ENCODE measurements at regions not wholly inside any gene's neighbourhood (a gene's known extent, or its start where the extent isn't known, plus 50 kb on each side); places are given as distances from the start of the nearest gene placed in this dataset.

- Histone ChIP-seq H3K56ac (ENCODE audit: extremely low read depth, insufficient read depth, low read length) (no peak overlapping the region), H2BK20ac (ENCODE audit: low read depth, low read length) (no peak overlapping the region), H3K14ac (replicated peaks; ENCODE audit: low read depth, low read length) (no peak overlapping the region), H3K23ac (ENCODE audit: low read depth, low read length) (no peak overlapping the region), H3K27me3 (ENCODE audit: control insufficient read depth, insufficient read depth, low read length) (no peaks in the 10 kb centered on the region), H4K20me1 (ENCODE audit: insufficient read depth, low read length) (no peaks in the 10 kb centered on the region), H2BK5ac (ENCODE audit: low read depth, low read length, poor library complexity, severe bottlenecking) (no peak overlapping the region), H2AK5ac (ENCODE audit: low read depth, low read length) (no peak overlapping the region), H3K27ac (ENCODE audit: insufficient read depth, low read length) (no peak overlapping the region), H3K9me1 (ENCODE audit: insufficient read depth, low read length) (no peaks in the 10 kb centered on the region), H2AK9ac (replicated peaks; ENCODE audit: low read depth, low read length, poor library complexity) (no peak overlapping the region), H4K8ac (ENCODE audit: low read depth in 2 of 2, low read length in 2 of 2) (no peak overlapping the region), H4K91ac (ENCODE audit: insufficient read depth, low read depth, low read length) (no peak overlapping the region), H3K4me1 (ENCODE audit: control insufficient read depth, insufficient read depth, low read length) (no peaks in the 10 kb centered on the region), H3K36me3 (ENCODE audit: control insufficient read depth, insufficient read depth, low read length) (no peaks in the 10 kb centered on the region), H3K4me3 (ENCODE audit: insufficient read depth, low read depth, low read length) (no peak overlapping the region), H2BK120ac (ENCODE audit: low read depth, low read length) (no peak overlapping the region), H3K79me1 (ENCODE audit: low read depth in 1 of 2, low read length in 2 of 2) (no peaks in the 10 kb centered on the region), H3K4me2 (ENCODE audit: low read depth, low read length) (no peak overlapping the region), H3K9ac (ENCODE audit: low read depth, low read length) (no peak overlapping the region), H2AFZ (replicated peaks; ENCODE audit: low read length, poor library complexity) (no peak overlapping the region), H3K4ac (ENCODE audit: low read depth, low read length) (no peak overlapping the region), H3K9me3 (ENCODE audit: control insufficient read depth, insufficient read depth, low read length) (no peaks in the 10 kb centered on the region), H2BK15ac (ENCODE audit: low read depth, low read length) (no peak overlapping the region), H4K5ac (ENCODE audit: low read depth, low read length) (no peak overlapping the region), H3K18ac (ENCODE audit: low read depth, low read length) (no peak overlapping the region)
- no peak for TF ChIP-seq CEBPB (IDR thresholded peaks at IDR 0.05; ENCODE audit: low read depth, low read length)
- no peak for TF ChIP-seq MAZ (IDR thresholded peaks at IDR 0.05; ENCODE audit: borderline replicate concordance, low read depth, low read length)
- no peak for TF ChIP-seq RCOR1 (IDR thresholded peaks at IDR 0.05; ENCODE audit: insufficient replicate concordance, low read length)
- no peak for TF ChIP-seq CHD1 (IDR thresholded peaks at IDR 0.05; ENCODE audit: low read depth, low read length)
- DNase-seq: no peak
- POLR2A ChIA-PET (ENCODE audit: unreplicated experiment): no interaction called here
- intact Hi-C loops (cut with micrococcal nuclease): no loop called here
- in situ Hi-C loops (cut with MboI; ENCODE audit: low sequenced_read_pairs): no loop called here
- no TSS peak for BruUV-seq (replicated peaks)
- CTCF ChIA-PET: no interaction called here
- WGBS, 2 experiments (ENCODE audit: extremely low coverage in 2 of 2, insufficient read length in 1 of 2): 83% methylated on average over 1 of the region's 4 CpGs; no CpG with 5 or more reads in 1 of the 2 experiments
- no peak for ATAC-seq (ENCODE audit: low read depth)
- dilution Hi-C loops (cut with HindIII; ENCODE audit: low sequenced_read_pairs, unreplicated experiment): no loop called here
These were observed 762.8 kb downstream of the VGLL3 start for GRCh38 chr3:86228101-86228500.
